ENCODE measurements at regions not wholly inside any gene's neighbourhood (a gene's known extent, or its start where the extent isn't known, plus 50 kb on each side); places are given as distances from the start of the nearest gene placed in this dataset.

- TF ChIP-seq POLR2AphosphoS5 (IDR thresholded peaks at IDR 0.05; ENCODE audit: low read depth, low read length) (no peak), SIN3A (IDR thresholded peaks at IDR 0.05; ENCODE audit: low read depth) (no peak), CTCF (IDR thresholded peaks at IDR 0.05 in 2 of 3, conservative IDR thresholded peaks at IDR 0.05 in 1 of 3; ENCODE audit: borderline replicate concordance in 1 of 3, insufficient read depth in 1 of 3, low read depth in 2 of 3, low read length in 2 of 3) (no peak), FOSL1 (IDR thresholded peaks at IDR 0.05; ENCODE audit: low read depth) (no peak), CEBPB (IDR thresholded peaks at IDR 0.05; ENCODE audit: low read depth) (no peak), JUND (IDR thresholded peaks at IDR 0.05) (no peak), EZH2phosphoT487 (IDR thresholded peaks at IDR 0.05; ENCODE audit: borderline replicate concordance) (no peak), ATF3 (IDR thresholded peaks at IDR 0.05) (no peak), TCF7L2 (IDR thresholded peaks at IDR 0.05; ENCODE audit: borderline replicate concordance, extremely low read depth, insufficient read depth, insufficient read length) (no peak), EZH2 (IDR thresholded peaks at IDR 0.05) (no peak), ELF1 (IDR thresholded peaks at IDR 0.05; ENCODE audit: borderline replicate concordance, low read depth) (no peak), RAD21 (IDR thresholded peaks at IDR 0.05; ENCODE audit: low read depth) (no peak), ZBTB33 (IDR thresholded peaks at IDR 0.05; ENCODE audit: extremely low read depth, insufficient replicate concordance, low read length) (no peak), SRF (IDR thresholded peaks at IDR 0.05; ENCODE audit: low read depth) (no peak), ZNF274 (IDR thresholded peaks at IDR 0.05; ENCODE audit: low read depth, low read length) (no peak), POLR2A (IDR thresholded peaks at IDR 0.05; ENCODE audit: borderline replicate concordance, extremely low read depth, insufficient read depth, insufficient read length) (no peak), SP1 (IDR thresholded peaks at IDR 0.05; ENCODE audit: low read depth) (no peak)
- ChIA-PET POLR2A (no interaction called here), CTCF (no interaction called here), RAD21 (ENCODE audit: low non-redundant PET in 1 of 2, low total read pairs in 2 of 2, uncharacterized antibody in 2 of 2, unreplicated experiment in 2 of 2) (no interaction called here)
- Histone ChIP-seq H3K9me3 (ENCODE audit: control insufficient read depth in 1 of 2, insufficient read depth in 1 of 2, low read depth in 1 of 2, low read length in 2 of 2) (no peaks in the 10 kb centered on the region), H3K4me2 (ENCODE audit: low read length) (no peak overlapping the region), H3K9ac (ENCODE audit: low read length) (no peak overlapping the region), H2AFZ (ENCODE audit: low read depth, low read length, poor library complexity, severe bottlenecking) (no peak overlapping the region), H3K36me3 (ENCODE audit: control insufficient read depth in 1 of 2, insufficient read depth in 2 of 2, low read length in 2 of 2) (no peaks in the 10 kb centered on the region), H3K4me1 (ENCODE audit: control insufficient read depth in 1 of 2, insufficient read depth in 2 of 2, low read length in 2 of 2) (no peaks in the 10 kb centered on the region), H3K27ac (ENCODE audit: low read depth, low read length) (no peak overlapping the region), H4K20me1 (ENCODE audit: insufficient read depth) (no peaks in the 10 kb centered on the region), H3K4me3 (replicated peaks in 1 of 2; ENCODE audit: low read depth in 1 of 2, low read length in 2 of 2) (no peak overlapping the region), H3K79me2 (ENCODE audit: insufficient read depth, low read length) (no peaks in the 10 kb centered on the region), H3K27me3 (ENCODE audit: insufficient read depth, low read length) (no peaks in the 10 kb centered on the region; the same call in 1 of the 2 replicates), H3K9me2 (ENCODE audit: insufficient read depth) (no peaks in the 10 kb centered on the region)
- no peak for DNase-seq (ENCODE audit: low read depth, low spot score)
- intact Hi-C loops (cut with micrococcal nuclease), result no loop called here
- no peak for ATAC-seq
- BruUV-seq (replicated peaks), result no TSS peak
These were observed 138.2 kb upstream of the CACNA1E start for GRCh38 chr1:181345146-181345545.
